Gastrocnemius medialis (tissue), 4 donors: ENCODE measurements at regions not wholly inside any gene's neighbourhood (a gene's known extent, or its start where the extent isn't known, plus 50 kb on each side); places are given as distances from the start of the nearest gene placed in this dataset.

Experiments used
- ATAC-seq, 2 donors: fragments of 150-250 bp; one replicate each; pipeline ENCODE4 v1.9.1; 2016
- DNase-seq, 2 donors: peaks; one replicate each; pipeline ENCODE4 v3.0.0-alpha.2; 2019
- H3K27ac ChIP-seq, 4 donors: fragments of 200-600 bp; sonication (generic); 1 replicate in 1 of 4; 2 replicates in 3 of 4; pipeline ENCODE4 v1.5.1; 2016 to 2018; ENCODE audit warnings: mild to moderate bottlenecking in 2 of 4, moderate library complexity in 1 of 4
- H3K27me3 ChIP-seq, 3 donors: fragments of 200-600 bp; sonication (generic) in 2 of 3; 1 replicate in 1 of 3; 2 replicates in 2 of 3; pipeline versions ENCODE4 v1.5.1 to v1.6.0; 2016 to 2019; ENCODE audit warnings: mild to moderate bottlenecking in 1 of 3, moderate library complexity in 1 of 3
- H3K36me3 ChIP-seq, 2 donors: fragments of 200-600 bp; sonication (generic) in 1 of 2; one replicate each; pipeline ENCODE4 v1.5.1; 2017 to 2018
- H3K4me1 ChIP-seq, 2 donors: fragments of 200-600 bp; sonication (generic) in 1 of 2; one replicate each; pipeline ENCODE4 v1.5.1; 2016 to 2017; ENCODE audit warnings: mild to moderate bottlenecking in 2 of 2
- H3K4me3 ChIP-seq, 4 donors: fragments of 200-600 bp; sonication (generic) in 3 of 4; 1 replicate in 1 of 4; 2 replicates in 3 of 4; pipeline ENCODE4 v1.5.1; 2016 to 2019; ENCODE audit warnings: mild to moderate bottlenecking in 2 of 4
- H3K9me3 ChIP-seq, 3 donors: fragments of 200-600 bp; sonication (generic) in 2 of 3; 1 replicate in 1 of 3; 2 replicates in 2 of 3; pipeline ENCODE4 v1.5.1; 2016 to 2019
- CTCF ChIP-seq, 5 experiments: fragments of 450-650 bp in 3 of 5; fragments of 200-600 bp in 2 of 5; sonication (generic) in 2 of 5; IDR thresholded peaks in 4 of 5; conservative IDR thresholded peaks in 1 of 5; 1 replicate in 4 of 5; 2 replicates in 1 of 5; pipeline ENCODE4 v1.5.1; 2016 to 2019; ENCODE audit warnings: antibody characterized with exemption in 5 of 5, mild to moderate bottlenecking in 3 of 5, moderate library complexity in 3 of 5
- POLR2A ChIP-seq, 2 donors: fragments of 450-650 bp; IDR thresholded peaks; one replicate each; pipeline ENCODE4 v1.6.1; 2017; ENCODE audit warnings: antibody characterized with exemption in 2 of 2, mild to moderate bottlenecking in 2 of 2, moderate library complexity in 2 of 2
- in situ Hi-C, 4 donors: fragments of 200-750 bp; cut with MboI; loops; one replicate each; pipeline versions ENCODE4 v1.15.0 to v1.8.0; 2017; ENCODE audit warnings: low sequenced_read_pairs in 4 of 4
- intact Hi-C: fragments of 100-400 bp; cut with DNase I; formaldehyde crosslinking; loops from one replicate; pipeline ENCODE4 v1.15.1; 2023; ENCODE audit warnings: low total_unique reads

- intact Hi-C loops (no loop called here), in situ Hi-C loops (no loop called here)
- peak overlapping the region in 2 of 4 donors; percentile 3 to 21 for H3K27ac ChIP-seq
- no peaks in the 10 kb centered on the region for H3K9me3 ChIP-seq
- DNase-seq (no peak), ATAC-seq (peak; percentile 60 to 69)
- TF ChIP-seq POLR2A (IDR thresholded peaks at IDR 0.05) (no peak), CTCF (IDR thresholded peaks at IDR 0.05 in 4 of 5, conservative IDR thresholded peaks at IDR 0.05 in 1 of 5) (no peak)
- no peak overlapping the region for H3K4me3 ChIP-seq
- no peaks in the 10 kb centered on the region for H3K27me3 ChIP-seq
- H3K36me3 ChIP-seq: no peaks in the 10 kb centered on the region
- peaks cover 23 to 29% of the 10 kb centered on the region in 2 donors for H3K4me1 ChIP-seq
These were observed 149.8 kb downstream of the DLEU7 start for GRCh38 chr13:50693727-50694126.

- intact Hi-C loops: no loop called here
- ATAC-seq (no peak), DNase-seq (no peak)
- in situ Hi-C loops: no loop called here
- no peaks in the 10 kb centered on the region for H3K9me3 ChIP-seq
- no peaks in the 10 kb centered on the region for H3K27me3 ChIP-seq
- TF ChIP-seq CTCF (IDR thresholded peaks at IDR 0.05 in 4 of 5, conservative IDR thresholded peaks at IDR 0.05 in 1 of 5): no peak
- no peaks in the 10 kb centered on the region for H3K36me3 ChIP-seq
- H3K27ac ChIP-seq: no peak overlapping the region
- H3K4me1 ChIP-seq: peaks cover 26 to 42% of the 10 kb centered on the region in 2 donors
- no peak overlapping the region for H3K4me3 ChIP-seq
These were observed 145.5 kb downstream of the DLEU7 start for GRCh38 chr13:50697746-50698539.

GRCh38 chr13:50699874-50700663 lies 143.4 kb downstream of the DLEU7 start:
- no peak for DNase-seq
- intact Hi-C loops: no loop called here
- TF ChIP-seq POLR2A (IDR thresholded peaks at IDR 0.05) (no peak), CTCF (IDR thresholded peaks at IDR 0.05 in 4 of 5, conservative IDR thresholded peaks at IDR 0.05 in 1 of 5) (no peak)
- no peaks in the 10 kb centered on the region for H3K27me3 ChIP-seq
- in situ Hi-C loops: no loop called here
- no peak overlapping the region for H3K4me3 ChIP-seq
- no peaks in the 10 kb centered on the region for H3K36me3 ChIP-seq
- no peaks in the 10 kb centered on the region for H3K9me3 ChIP-seq
- peak overlapping the region in 1 of 4 donors; percentile 2 for H3K27ac ChIP-seq
- peaks cover 19 to 29% of the 10 kb centered on the region in 2 donors for H3K4me1 ChIP-seq
- ATAC-seq: no peak

GRCh38 chr13:50700664-50701305 lies 142.7 kb downstream of the DLEU7 start:
- no peak for TF ChIP-seq CTCF (IDR thresholded peaks at IDR 0.05 in 4 of 5, conservative IDR thresholded peaks at IDR 0.05 in 1 of 5)
- TF ChIP-seq POLR2A (IDR thresholded peaks at IDR 0.05): no peak
- Histone ChIP-seq H3K36me3 (no peaks in the 10 kb centered on the region), H3K9me3 (no peaks in the 10 kb centered on the region), H3K4me1 (peaks cover 19 to 29% of the 10 kb centered on the region in 2 donors), H3K27me3 (no peaks in the 10 kb centered on the region), H3K4me3 (no peak overlapping the region), H3K27ac (no peak overlapping the region)
- intact Hi-C loops: no loop called here
- in situ Hi-C loops: no loop called here
- ATAC-seq (no peak), DNase-seq (no peak)
